ENCODE measurements at regions not wholly inside any gene's neighbourhood (a gene's known extent, or its start where the extent isn't known, plus 50 kb on each side); places are given as distances from the start of the nearest gene placed in this dataset.

- TF ChIP-seq CTCF (IDR thresholded peaks at IDR 0.05; ENCODE audit: insufficient read depth, missing control alignments): no peak
- no peak for FAIRE-seq
- DNase-seq (ENCODE audit: insufficient read length, low spot score): no peak
Measured at GRCh38 chr6:158920311-158920905, 79.6 kb downstream of the RSPH3 start.

- DNase-seq (ENCODE audit: insufficient read length, low spot score): no peak
- no peak for TF ChIP-seq CTCF (IDR thresholded peaks at IDR 0.05; ENCODE audit: insufficient read depth, missing control alignments)
- no peak for FAIRE-seq
Measured at GRCh38 chr6:158919865-158920264, 80.1 kb downstream of the RSPH3 start.

GRCh38 chr6:158916617-158917016, 83.4 kb downstream of the RSPH3 start:
- no peak for DNase-seq (ENCODE audit: insufficient read length, low spot score)
- TF ChIP-seq CTCF (IDR thresholded peaks at IDR 0.05; ENCODE audit: insufficient read depth, missing control alignments): no peak
- FAIRE-seq: no peak

GRCh38 chr6:158914923-158915322, 85.1 kb downstream of the RSPH3 start:
- DNase-seq (ENCODE audit: insufficient read length, low spot score) (no peak), FAIRE-seq (no peak)
- TF ChIP-seq CTCF (IDR thresholded peaks at IDR 0.05; ENCODE audit: insufficient read depth, missing control alignments): no peak

- TF ChIP-seq CTCF (IDR thresholded peaks at IDR 0.05; ENCODE audit: insufficient read depth, missing control alignments): no peak
- FAIRE-seq (no peak), DNase-seq (ENCODE audit: insufficient read length, low spot score) (no peak)
Measured at GRCh38 chr6:158913580-158913979, 86.4 kb downstream of the RSPH3 start.

- DNase-seq (ENCODE audit: insufficient read length, low spot score) (no peak), FAIRE-seq (no peak)
- TF ChIP-seq CTCF (IDR thresholded peaks at IDR 0.05; ENCODE audit: insufficient read depth, missing control alignments): no peak
Measured at GRCh38 chr6:158912655-158913054, 87.3 kb downstream of the RSPH3 start.

- no peak for TF ChIP-seq CTCF (IDR thresholded peaks at IDR 0.05; ENCODE audit: insufficient read depth, missing control alignments)
- DNase-seq (ENCODE audit: insufficient read length, low spot score): no peak
- no peak for FAIRE-seq
Measured at GRCh38 chr6:158911746-158912480, 88.1 kb downstream of the RSPH3 start.
